Mesenchymal stem cell (in vitro differentiated cells and primary cell): ENCODE measurements at regions not wholly inside any gene's neighbourhood (a gene's known extent, or its start where the extent isn't known, plus 50 kb on each side); places are given as distances from the start of the nearest gene placed in this dataset.

Experiments used
- DNase-seq: peaks from one replicate; pipeline ENCODE4 v3.0.0-alpha.2; 2013
- H2AFZ ChIP-seq: one replicate; pipeline ENCODE4 v1.6.1; 2013; ENCODE audit warnings: low read depth, mild to moderate bottlenecking, control low read depth, inconsistent platforms, low read length, moderate library complexity
- H2AK5ac ChIP-seq: 2 replicates; pipeline ENCODE4 v1.6.1; 2013; ENCODE audit warnings: low read length, moderate library complexity, mild to moderate bottlenecking, inconsistent platforms; ENCODE audit not compliant: severe bottlenecking
- H2BK120ac ChIP-seq: one replicate; pipeline ENCODE4 v1.6.1; 2013; ENCODE audit warnings: low read depth, mild to moderate bottlenecking, inconsistent platforms, low read length, moderate library complexity
- H2BK12ac ChIP-seq, 2 experiments: one replicate each; pipeline ENCODE4 v1.6.1; 2013; ENCODE audit warnings: inconsistent platforms in 2 of 2, low read length in 2 of 2, mild to moderate bottlenecking in 2 of 2, moderate library complexity in 2 of 2, control low read depth in 1 of 2
- H2BK15ac ChIP-seq: one replicate; pipeline ENCODE4 v1.6.1; 2013; ENCODE audit warnings: mild to moderate bottlenecking, low read depth, inconsistent platforms; ENCODE audit not compliant: poor library complexity, severe bottlenecking
- H2BK5ac ChIP-seq: 2 replicates; pipeline ENCODE4 v1.6.1; 2013; ENCODE audit warnings: low read depth, mild to moderate bottlenecking, low read length, control low read depth, inconsistent platforms; ENCODE audit not compliant: poor library complexity, severe bottlenecking
- H3K14ac ChIP-seq, 2 experiments: one replicate each; pipeline ENCODE4 v1.6.1; 2013; ENCODE audit warnings: inconsistent platforms in 2 of 2, low read length in 2 of 2, control low read depth in 1 of 2, mild to moderate bottlenecking in 1 of 2, moderate library complexity in 1 of 2
- H3K18ac ChIP-seq, 2 experiments: one replicate each; pipeline ENCODE4 v1.6.1; 2013; ENCODE audit warnings: inconsistent platforms in 2 of 2, low read length in 2 of 2, control low read depth in 1 of 2, low read depth in 1 of 2, mild to moderate bottlenecking in 1 of 2
- H3K23ac ChIP-seq, 2 experiments: one replicate each; pipeline ENCODE4 v1.6.1; 2013; ENCODE audit warnings: inconsistent platforms in 2 of 2, low read length in 2 of 2, mild to moderate bottlenecking in 2 of 2, moderate library complexity in 2 of 2, control low read depth in 1 of 2
- H3K27ac ChIP-seq: 2 replicates; pipeline ENCODE4 v1.5.1; 2013; ENCODE audit warnings: mild to moderate bottlenecking, moderate library complexity, low read length, control low read depth, inconsistent platforms; ENCODE audit not compliant: poor library complexity, severe bottlenecking
- H3K27me3 ChIP-seq, 2 experiments: 2 replicates each; pipeline versions ENCODE4 v1.6.1 to v1.7.0; 2013; ENCODE audit warnings: low read length in 2 of 2, mild to moderate bottlenecking in 2 of 2, moderate library complexity in 2 of 2, control low read depth in 1 of 2, inconsistent platforms in 1 of 2; ENCODE audit not compliant: control insufficient read depth in 1 of 2, insufficient read depth in 1 of 2
- H3K36me3 ChIP-seq, 2 experiments: 2 replicates each; pipeline versions ENCODE4 v1.6.1 to v1.7.0; 2013; ENCODE audit warnings: low read length in 2 of 2, control low read depth in 1 of 2, inconsistent platforms in 1 of 2, low read depth in 1 of 2, mild to moderate bottlenecking in 1 of 2; ENCODE audit not compliant: insufficient read depth in 2 of 2, control insufficient read depth in 1 of 2
- H3K4ac ChIP-seq, 2 experiments: one replicate each; pipeline ENCODE4 v1.6.1; 2013; ENCODE audit warnings: inconsistent platforms in 2 of 2, low read length in 2 of 2, mild to moderate bottlenecking in 2 of 2, moderate library complexity in 2 of 2, control low read depth in 1 of 2, low read depth in 1 of 2
- H3K4me1 ChIP-seq: 2 replicates; pipeline ENCODE4 v1.6.1; 2013; ENCODE audit warnings: low read depth, low read length, control low read depth; ENCODE audit not compliant: control insufficient read depth, insufficient read depth
- H3K4me2 ChIP-seq: 2 replicates; pipeline ENCODE4 v1.6.1; 2013; ENCODE audit warnings: low read length, mild to moderate bottlenecking, inconsistent platforms; ENCODE audit not compliant: poor library complexity, severe bottlenecking
- H3K4me3 ChIP-seq, 2 experiments: 2 replicates each; pipeline versions ENCODE4 v1.5.1 to v1.7.0; 2013; ENCODE audit warnings: low read length in 2 of 2, mild to moderate bottlenecking in 2 of 2, control low read depth in 1 of 2, low read depth in 1 of 2; ENCODE audit not compliant: insufficient read depth in 1 of 2
- H3K79me1 ChIP-seq: replicated peaks from 2 replicates; pipeline ENCODE4 v1.6.1; 2013; ENCODE audit warnings: mild to moderate bottlenecking, control low read depth, low read length, inconsistent platforms; ENCODE audit not compliant: poor library complexity, severe bottlenecking
- H3K9ac ChIP-seq: 2 replicates; pipeline ENCODE4 v1.7.0; 2013; ENCODE audit warnings: mild to moderate bottlenecking, low read length, moderate library complexity
- H3K9me3 ChIP-seq: 2 replicates; pipeline ENCODE4 v1.7.0; 2013; ENCODE audit warnings: mild to moderate bottlenecking, low read length; ENCODE audit not compliant: control insufficient read depth
- H4K8ac ChIP-seq: one replicate; pipeline ENCODE4 v1.6.1; 2013; ENCODE audit warnings: inconsistent platforms, mild to moderate bottlenecking, low read length, moderate library complexity
- H4K91ac ChIP-seq: one replicate; pipeline ENCODE4 v1.6.1; 2013; ENCODE audit warnings: mild to moderate bottlenecking, low read length, inconsistent platforms
- WGBS: methylation state at CpG from one replicate; pipeline ENCODE4 v1.1.7; 2013; ENCODE audit warnings: mixed read lengths; 5-methylcytosine and 5-hydroxymethylcytosine counted together

GRCh38 chr12:28711421-28711820, 437.7 kb upstream of the FAR2 start:
- peak overlapping the region; percentile 61 for H3K9ac ChIP-seq
- no peak overlapping the region for H3K27ac ChIP-seq
- H2AK5ac ChIP-seq, result no peak overlapping the region
- H3K14ac ChIP-seq, result no peak overlapping the region
- H3K23ac ChIP-seq, result no peak overlapping the region
- DNase-seq, result no peak
- H2BK12ac ChIP-seq, result no peak overlapping the region
- no peaks in the 10 kb centered on the region for H3K9me3 ChIP-seq
- no peaks in the 10 kb centered on the region for H3K4me1 ChIP-seq
- H2AFZ ChIP-seq, result no peak overlapping the region
- no peak overlapping the region for H2BK120ac ChIP-seq
- no peak overlapping the region for H4K8ac ChIP-seq
- no peak overlapping the region for H2BK15ac ChIP-seq
- H3K27me3 ChIP-seq, result no peaks in the 10 kb centered on the region
- WGBS, result 90% methylated on average over 1 of the region's 1 CpG
- H3K4me3 ChIP-seq, result no peak overlapping the region
- H4K91ac ChIP-seq, result no peak overlapping the region
- H3K18ac ChIP-seq, result no peak overlapping the region
- no peak overlapping the region for H3K4me2 ChIP-seq
- no peak overlapping the region for H3K4ac ChIP-seq
- no peaks in the 10 kb centered on the region for H3K79me1 ChIP-seq
- H2BK5ac ChIP-seq, result no peak overlapping the region
- no peaks in the 10 kb centered on the region for H3K36me3 ChIP-seq

- H3K23ac ChIP-seq, result no peak overlapping the region
- H3K9ac ChIP-seq, result peak overlapping the region; percentile 37
- no peak overlapping the region for H3K4me2 ChIP-seq
- H4K91ac ChIP-seq, result no peak overlapping the region
- no peak overlapping the region for H3K4me3 ChIP-seq
- no peaks in the 10 kb centered on the region for H3K9me3 ChIP-seq
- H3K36me3 ChIP-seq, result no peaks in the 10 kb centered on the region
- no peak overlapping the region for H2BK120ac ChIP-seq
- H2BK15ac ChIP-seq, result no peak overlapping the region
- no peak overlapping the region for H2BK5ac ChIP-seq
- no peak overlapping the region for H3K18ac ChIP-seq
- no peak overlapping the region for H2BK12ac ChIP-seq
- H3K14ac ChIP-seq, result no peak overlapping the region
- no peak overlapping the region for H3K4ac ChIP-seq
- no peak overlapping the region for H2AK5ac ChIP-seq
- DNase-seq, result peak; percentile 8
- H3K27ac ChIP-seq, result no peak overlapping the region
- no peak overlapping the region for H2AFZ ChIP-seq
- H4K8ac ChIP-seq, result no peak overlapping the region
- no peaks in the 10 kb centered on the region for H3K4me1 ChIP-seq
- H3K79me1 ChIP-seq, result no peaks in the 10 kb centered on the region
- H3K27me3 ChIP-seq, result no peaks in the 10 kb centered on the region
Observed at GRCh38 chr12:28742791-28743190, 406.3 kb upstream of the FAR2 start.

GRCh38 chr12:28746734-28747325, 402.2 kb upstream of the FAR2 start:
- Histone ChIP-seq H4K91ac (no peak overlapping the region), H3K9me3 (no peaks in the 10 kb centered on the region), H2BK12ac (no peak overlapping the region), H3K36me3 (no peaks in the 10 kb centered on the region), H3K23ac (no peak overlapping the region), H2AFZ (no peak overlapping the region), H3K18ac (no peak overlapping the region), H3K27ac (no peak overlapping the region), H4K8ac (no peak overlapping the region), H3K27me3 (no peaks in the 10 kb centered on the region), H2BK15ac (no peak overlapping the region), H3K4ac (no peak overlapping the region), H3K79me1 (no peaks in the 10 kb centered on the region), H3K9ac (no peak overlapping the region), H3K4me3 (no peak overlapping the region), H2BK5ac (no peak overlapping the region), H2BK120ac (no peak overlapping the region), H3K4me2 (no peak overlapping the region), H3K14ac (no peak overlapping the region), H3K4me1 (no peaks in the 10 kb centered on the region), H2AK5ac (no peak overlapping the region)
- no peak for DNase-seq
- 96% methylated on average over 3 of the region's 3 CpGs for WGBS

GRCh38 chr12:28750946-28751685, 398.0 kb upstream of the FAR2 start:
- H3K4me2 ChIP-seq, result no peak overlapping the region
- no peaks in the 10 kb centered on the region for H3K27me3 ChIP-seq
- no peak overlapping the region for H4K91ac ChIP-seq
- no peak overlapping the region for H2BK5ac ChIP-seq
- H2AK5ac ChIP-seq, result no peak overlapping the region
- no peak overlapping the region for H3K9ac ChIP-seq
- peak; percentile 14 for DNase-seq
- H3K79me1 ChIP-seq, result no peaks in the 10 kb centered on the region
- no peak overlapping the region for H3K4me3 ChIP-seq
- no peak overlapping the region for H3K14ac ChIP-seq
- no peak overlapping the region for H4K8ac ChIP-seq
- H2AFZ ChIP-seq, result no peak overlapping the region
- H3K18ac ChIP-seq, result no peak overlapping the region
- H3K4me1 ChIP-seq, result no peaks in the 10 kb centered on the region
- peaks cover 7% of the 10 kb centered on the region for H3K9me3 ChIP-seq
- no peak overlapping the region for H2BK12ac ChIP-seq
- no peak overlapping the region for H3K23ac ChIP-seq
- H3K27ac ChIP-seq, result no peak overlapping the region
- 63% methylated on average over 1 of the region's 1 CpG for WGBS
- no peak overlapping the region for H3K4ac ChIP-seq
- no peaks in the 10 kb centered on the region for H3K36me3 ChIP-seq
- no peak overlapping the region for H2BK15ac ChIP-seq
- no peak overlapping the region for H2BK120ac ChIP-seq
